ENCODE measurements at regions not wholly inside any gene's neighbourhood (a gene's known extent, or its start where the extent isn't known, plus 50 kb on each side); places are given as distances from the start of the nearest gene placed in this dataset.

- Histone ChIP-seq H3K4me3 (no peak overlapping the region), H3K9me3 (no peaks in the 10 kb centered on the region), H3K36me3 (no peaks in the 10 kb centered on the region), H3K4me1 (peaks cover 0 to 3% (median 0%) of the 10 kb centered on the region in 4 donors), H3K27ac (no peak overlapping the region), H3K27me3 (no peaks in the 10 kb centered on the region)
- no peak for DNase-seq
- intact Hi-C loops (cut with DNase I; ENCODE audit: low total_unique reads) (no loop called here), in situ Hi-C loops (cut with MboI; ENCODE audit: low pct_ligation_motif_present in 1 of 4, low pct_unique_long_range_greater_than_20kb in 1 of 4, low sequenced_read_pairs in 3 of 4) (no loop called here)
- TF ChIP-seq POLR2AphosphoS5 (IDR thresholded peaks at IDR 0.05) (no peak), POLR2A (IDR thresholded peaks at IDR 0.05) (no peak), EP300 (IDR thresholded peaks at IDR 0.05; ENCODE audit: low read depth) (no peak)
- TF ChIP-seq, protein P1, sequence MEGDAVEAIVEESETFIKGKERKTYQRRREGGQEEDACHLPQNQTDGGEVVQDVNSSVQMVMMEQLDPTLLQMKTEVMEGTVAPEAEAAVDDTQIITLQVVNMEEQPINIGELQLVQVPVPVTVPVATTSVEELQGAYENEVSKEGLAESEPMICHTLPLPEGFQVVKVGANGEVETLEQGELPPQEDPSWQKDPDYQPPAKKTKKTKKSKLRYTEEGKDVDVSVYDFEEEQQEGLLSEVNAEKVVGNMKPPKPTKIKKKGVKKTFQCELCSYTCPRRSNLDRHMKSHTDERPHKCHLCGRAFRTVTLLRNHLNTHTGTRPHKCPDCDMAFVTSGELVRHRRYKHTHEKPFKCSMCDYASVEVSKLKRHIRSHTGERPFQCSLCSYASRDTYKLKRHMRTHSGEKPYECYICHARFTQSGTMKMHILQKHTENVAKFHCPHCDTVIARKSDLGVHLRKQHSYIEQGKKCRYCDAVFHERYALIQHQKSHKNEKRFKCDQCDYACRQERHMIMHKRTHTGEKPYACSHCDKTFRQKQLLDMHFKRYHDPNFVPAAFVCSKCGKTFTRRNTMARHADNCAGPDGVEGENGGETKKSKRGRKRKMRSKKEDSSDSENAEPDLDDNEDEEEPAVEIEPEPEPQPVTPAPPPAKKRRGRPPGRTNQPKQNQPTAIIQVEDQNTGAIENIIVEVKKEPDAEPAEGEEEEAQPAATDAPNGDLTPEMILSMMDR (IDR thresholded peaks at IDR 0.05), result no peak
- 58 to 100% methylated on average over 1 to 2 of the region's 2 CpGs for WGBS, 2 donors (ENCODE audit: low coverage in 1 of 2)
Observed at GRCh38 chr3:88324788-88325187, 175.0 kb downstream of the C3orf38 start.

DNA sequence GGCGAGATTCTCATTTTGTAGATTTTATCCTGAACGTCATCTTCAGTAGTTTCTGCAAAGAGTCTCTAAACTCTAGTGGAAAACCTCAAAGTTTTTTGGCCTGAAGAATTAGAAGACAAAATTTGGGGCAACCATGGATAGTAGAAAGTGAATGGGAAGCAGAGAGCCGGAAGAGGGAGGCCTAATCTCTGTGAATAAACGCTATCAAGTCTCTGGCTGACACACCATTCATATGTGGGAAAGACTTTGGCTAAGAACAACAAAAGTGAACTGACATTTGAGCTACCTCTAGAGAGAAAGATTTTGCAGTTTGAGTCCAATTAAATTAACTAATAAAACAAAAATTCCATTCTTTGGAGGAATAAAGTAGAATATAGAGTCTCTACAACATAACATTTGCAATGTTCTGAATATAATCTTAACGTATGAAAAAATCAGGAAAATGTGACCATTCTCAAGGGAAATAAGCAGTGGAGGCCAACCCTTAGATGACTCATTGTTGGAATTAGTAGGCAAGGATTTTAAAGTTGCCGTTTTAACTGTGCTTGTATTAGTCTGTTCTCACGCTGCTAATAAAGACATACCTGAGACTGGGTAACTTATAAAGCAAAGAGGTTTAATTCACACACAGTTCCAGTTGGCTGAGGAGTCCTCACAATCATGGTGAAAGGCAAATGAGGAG is 184.6 kb downstream of the C3orf38 start:
- Histone ChIP-seq H3K27ac (no peak overlapping the region), H3K36me3 (no peaks in the 10 kb centered on the region), H3K4me1 (no peaks in the 10 kb centered on the region), H3K9me3 (peaks cover 4% of the 10 kb centered on the region in 2 donors), H3K4me3 (no peak overlapping the region), H3K27me3 (no peaks in the 10 kb centered on the region)
- in situ Hi-C loops (cut with MboI; ENCODE audit: low pct_ligation_motif_present in 1 of 4, low pct_unique_long_range_greater_than_20kb in 1 of 4, low sequenced_read_pairs in 3 of 4), result no loop called here
- intact Hi-C loops (cut with DNase I; ENCODE audit: low total_unique reads), result no loop called here
- no peak for TF ChIP-seq EP300 (IDR thresholded peaks at IDR 0.05; ENCODE audit: low read depth)
- DNase-seq, result no peak
- WGBS, 2 donors (ENCODE audit: low coverage in 1 of 2), result 79 to 84% methylated on average over 7 of the region's 7 CpGs

- Histone ChIP-seq H3K27ac (no peak overlapping the region), H3K4me1 (no peaks in the 10 kb centered on the region), H3K36me3 (no peaks in the 10 kb centered on the region), H3K9me3 (peaks cover 4% of the 10 kb centered on the region in 2 donors), H3K4me3 (no peak overlapping the region), H3K27me3 (no peaks in the 10 kb centered on the region)
- TF ChIP-seq POLR2AphosphoS5 (IDR thresholded peaks at IDR 0.05), result no peak
- no peak for TF ChIP-seq POLR2A (IDR thresholded peaks at IDR 0.05)
- TF ChIP-seq, protein P1 (IDR thresholded peaks at IDR 0.05), result no peak
- no peak for TF ChIP-seq EP300 (IDR thresholded peaks at IDR 0.05; ENCODE audit: low read depth)
- in situ Hi-C loops (cut with MboI; ENCODE audit: low pct_ligation_motif_present in 1 of 4, low pct_unique_long_range_greater_than_20kb in 1 of 4, low sequenced_read_pairs in 3 of 4), result no loop called here
- no peak for DNase-seq
- 71 to 97% methylated on average over 1 of the region's 1 CpG for WGBS, 2 donors (ENCODE audit: low coverage in 1 of 2)
- intact Hi-C loops (cut with DNase I; ENCODE audit: low total_unique reads), result loop anchor here (1.0 kb wide), 1 partner anchor 32 kb away; no protein-coding TSS in a partner anchor
Observed at GRCh38 chr3:88336894-88337293, 187.1 kb downstream of the C3orf38 start.

GRCh38 chr3:88343264-88343663 is 193.5 kb downstream of the C3orf38 start:
- H3K27me3 ChIP-seq, result no peaks in the 10 kb centered on the region
- TF ChIP-seq EP300 (IDR thresholded peaks at IDR 0.05; ENCODE audit: low read depth), result no peak
- no peak for TF ChIP-seq POLR2AphosphoS5 (IDR thresholded peaks at IDR 0.05)
- TF ChIP-seq, protein P1 (IDR thresholded peaks at IDR 0.05), result no peak
- TF ChIP-seq POLR2A (IDR thresholded peaks at IDR 0.05), result no peak
- DNase-seq, result no peak
- in situ Hi-C loops (cut with MboI; ENCODE audit: low pct_ligation_motif_present in 1 of 4, low pct_unique_long_range_greater_than_20kb in 1 of 4, low sequenced_read_pairs in 3 of 4) (no loop called here), intact Hi-C loops (cut with DNase I; ENCODE audit: low total_unique reads) (no loop called here)
- no peak overlapping the region for H3K27ac ChIP-seq
- H3K4me3 ChIP-seq, result no peak overlapping the region
- 82 to 87% methylated on average over 2 of the region's 2 CpGs for WGBS, 2 donors (ENCODE audit: low coverage in 1 of 2)
- no peaks in the 10 kb centered on the region for H3K9me3 ChIP-seq
- H3K4me1 ChIP-seq, result no peaks in the 10 kb centered on the region
- no peaks in the 10 kb centered on the region for H3K36me3 ChIP-seq

GRCh38 chr3:88346643-88347042 is 196.9 kb downstream of the C3orf38 start:
- TF ChIP-seq EP300 (IDR thresholded peaks at IDR 0.05; ENCODE audit: low read depth) (no peak), POLR2A (IDR thresholded peaks at IDR 0.05) (no peak), POLR2AphosphoS5 (IDR thresholded peaks at IDR 0.05) (no peak)
- TF ChIP-seq, protein P1 (IDR thresholded peaks at IDR 0.05), result no peak
- Histone ChIP-seq H3K4me1 (no peaks in the 10 kb centered on the region), H3K9me3 (no peaks in the 10 kb centered on the region), H3K36me3 (no peaks in the 10 kb centered on the region), H3K27me3 (no peaks in the 10 kb centered on the region), H3K4me3 (no peak overlapping the region), H3K27ac (no peak overlapping the region)
- in situ Hi-C loops (cut with MboI; ENCODE audit: low pct_ligation_motif_present in 1 of 4, low pct_unique_long_range_greater_than_20kb in 1 of 4, low sequenced_read_pairs in 3 of 4), result no loop called here
- WGBS, 2 donors (ENCODE audit: low coverage in 1 of 2), result 68 to 77% methylated on average over 2 of the region's 2 CpGs
- no peak for DNase-seq
- intact Hi-C loops (cut with DNase I; ENCODE audit: low total_unique reads), result no loop called here

Measured in transverse colon (tissue), 4 donors.